HEK293 (cell line): ENCODE measurements at regions not wholly inside any gene's neighbourhood (a gene's known extent, or its start where the extent isn't known, plus 50 kb on each side); places are given as distances from the start of the nearest gene placed in this dataset.

ENCODE experiments used
- CTCF ChIA-PET: fragments of 350-600 bp; formaldehyde crosslinking; extraction: SDS; loops from one replicate; lab custom pipeline; 2021; ENCODE audit warnings: antibody characterized with exemption; lab: Yijun Ruan, JAX
- POLR2A ChIA-PET: fragments of 300-600 bp; formaldehyde crosslinking; extraction: SDS; loops from one replicate; lab custom pipeline; 2020; ENCODE audit warnings: antibody characterized with exemption, inconsistent platforms; lab: Yijun Ruan, JAX
- H3K27ac ChIP-seq: fragments of 200-500 bp; sonication (Bioruptor generic); 2 replicates; pipeline ENCODE4 v1.5.1; 2014; ENCODE audit warnings: low read depth, low read length, control low read depth, inconsistent platforms; ENCODE audit errors: extremely low read depth
- H3K36me3 ChIP-seq, 2 experiments: fragments of 200-500 bp in 1 of 2; sonication (Bioruptor generic) in 1 of 2; 1 replicate in 1 of 2; 2 replicates in 1 of 2; pipeline ENCODE4 v1.5.1; 2014 to 2017; ENCODE audit warnings: inconsistent platforms in 2 of 2, low read length in 2 of 2; ENCODE audit not compliant: control insufficient read depth in 2 of 2, insufficient read depth in 1 of 2
- H3K4me1 ChIP-seq: fragments of 200-500 bp; sonication (Bioruptor generic); 2 replicates; pipeline ENCODE4 v1.5.1; 2014; ENCODE audit warnings: mild to moderate bottlenecking, low read length, inconsistent platforms; ENCODE audit not compliant: control insufficient read depth, insufficient read depth
- H3K4me3 ChIP-seq: 2 replicates; pipeline ENCODE4 v1.5.1; 2011; ENCODE audit warnings: low read depth, mild to moderate bottlenecking, control low read depth, low read length, moderate library complexity
- H3K9me3 ChIP-seq: fragments of 200-500 bp; sonication (Bioruptor generic); 2 replicates; pipeline ENCODE4 v1.5.1; 2014; ENCODE audit warnings: low read depth, low read length, inconsistent platforms; ENCODE audit not compliant: control insufficient read depth, insufficient read depth
- FEZF1 ChIP-seq: fragments of 450-650 bp; formaldehyde crosslinking; IDR thresholded peaks from 2 replicates; pipeline ENCODE4 v1.5.1; 2016; ENCODE audit warnings: missing biosample characterization, missing genetic modification characterization
- HOXA7 ChIP-seq: sonication (generic); formaldehyde crosslinking; IDR thresholded peaks from 2 replicates; pipeline ENCODE4 v1.8.1; 2022; ENCODE audit warnings: missing genetic modification reagents, borderline replicate concordance
- KLF17 ChIP-seq: fragments of 450-650 bp; formaldehyde crosslinking; IDR thresholded peaks from 2 replicates; pipeline ENCODE4 v1.5.1; 2016; ENCODE audit warnings: missing biosample characterization, missing genetic modification characterization
- KLF8 ChIP-seq: fragments of 450-650 bp; formaldehyde crosslinking; IDR thresholded peaks from 2 replicates; pipeline ENCODE4 v1.5.1; 2016; ENCODE audit warnings: missing biosample characterization, missing genetic modification characterization
- PATZ1 ChIP-seq: fragments of 450-650 bp; formaldehyde crosslinking; IDR thresholded peaks from 2 replicates; pipeline ENCODE4 v1.5.1; 2016; ENCODE audit warnings: missing biosample characterization, missing genetic modification characterization
- PRDM1 ChIP-seq: fragments of 450-650 bp; formaldehyde crosslinking; IDR thresholded peaks from 2 replicates; pipeline ENCODE4; 2016; ENCODE audit warnings: missing biosample characterization, missing genetic modification characterization
- REPIN1 ChIP-seq: fragments of 450-650 bp; formaldehyde crosslinking; IDR thresholded peaks from 2 replicates; pipeline ENCODE4 v1.5.1; 2017; ENCODE audit warnings: missing biosample characterization, missing genetic modification characterization, low read depth
- TRIM28 ChIP-seq: IDR thresholded peaks from 2 replicates; pipeline ENCODE4 v1.6.1; 2011; ENCODE audit warnings: low read length, control low read depth, borderline replicate concordance
- ZBTB44 ChIP-seq: fragments of 450-650 bp; IDR thresholded peaks from 2 replicates; pipeline ENCODE4 v1.5.1; 2018; ENCODE audit warnings: missing biosample characterization, mild to moderate bottlenecking, missing genetic modification characterization
- ZBTB49 ChIP-seq: fragments of 450-650 bp; formaldehyde crosslinking; IDR thresholded peaks from 2 replicates; pipeline ENCODE4 v1.5.1; 2016; ENCODE audit warnings: missing biosample characterization, missing genetic modification characterization, low read depth
- ZNF140 ChIP-seq: fragments of 450-650 bp; formaldehyde crosslinking; IDR thresholded peaks from 2 replicates; pipeline ENCODE4 v1.5.1; 2016; ENCODE audit warnings: missing biosample characterization, missing genetic modification characterization
- ZNF341 ChIP-seq: fragments of 450-650 bp; formaldehyde crosslinking; IDR thresholded peaks from 2 replicates; pipeline ENCODE4; 2016; ENCODE audit warnings: low read depth, missing biosample characterization, missing genetic modification characterization
- ZNF354C ChIP-seq: fragments of 450-650 bp; formaldehyde crosslinking; IDR thresholded peaks from 2 replicates; pipeline ENCODE4 v1.5.1; 2016; ENCODE audit warnings: missing biosample characterization, missing genetic modification characterization, low read depth, borderline replicate concordance
- ZNF529 ChIP-seq: fragments of 450-650 bp; formaldehyde crosslinking; IDR thresholded peaks from 2 replicates; pipeline ENCODE4 v1.5.1; 2017; ENCODE audit warnings: missing genetic modification characterization, missing biosample characterization; ENCODE audit not compliant: insufficient replicate concordance
- ZNF558 ChIP-seq: fragments of 450-650 bp; formaldehyde crosslinking; IDR thresholded peaks from 2 replicates; pipeline ENCODE4 v1.5.1; 2016; ENCODE audit warnings: missing biosample characterization, missing genetic modification characterization
- ZNF580 ChIP-seq: fragments of 450-650 bp; formaldehyde crosslinking; IDR thresholded peaks from 2 replicates; pipeline ENCODE4 v1.5.1; 2016; ENCODE audit warnings: missing biosample characterization, missing genetic modification characterization
- ZNF645 ChIP-seq: fragments of 450-650 bp; formaldehyde crosslinking; IDR thresholded peaks from 2 replicates; pipeline ENCODE4; 2016; ENCODE audit warnings: missing biosample characterization, missing genetic modification characterization
- ZNF777 ChIP-seq: fragments of 450-650 bp; formaldehyde crosslinking; IDR thresholded peaks from 2 replicates; pipeline ENCODE4 v1.5.1; 2017; ENCODE audit warnings: missing biosample characterization, missing genetic modification characterization, borderline replicate concordance
- TF ChIP-seq, protein P1 (sequence below): fragments of 450-650 bp; formaldehyde crosslinking; IDR thresholded peaks from 2 replicates; pipeline ENCODE4 v1.5.1; 2016; ENCODE audit warnings: missing biosample characterization, missing genetic modification characterization
- TF ChIP-seq, protein P2 (sequence below): fragments of 450-650 bp; IDR thresholded peaks from 2 replicates; pipeline ENCODE4 v1.5.1; 2018; ENCODE audit warnings: missing biosample characterization, missing genetic modification characterization

GRCh38 chr18:75518007-75518406, 90.5 kb upstream of the SMIM21 start:
- Histone ChIP-seq H3K4me1 (no peaks in the 10 kb centered on the region), H3K4me3 (no peak overlapping the region), H3K9me3 (no peaks in the 10 kb centered on the region), H3K36me3 (no peaks in the 10 kb centered on the region), H3K27ac (no peak overlapping the region)
- TF ChIP-seq PRDM1 (tag by site-specific recombination): no peak
- TF ChIP-seq ZNF580: no peak
- ChIA-PET POLR2A (no interaction called here), CTCF (no interaction called here)

- Histone ChIP-seq H3K9me3 (no peaks in the 10 kb centered on the region; the same call in 1 of the 2 replicates), H3K4me1 (no peaks in the 10 kb centered on the region), H3K4me3 (no peak overlapping the region), H3K27ac (no peak overlapping the region), H3K36me3 (no peaks in the 10 kb centered on the region)
- no peak for TF ChIP-seq ZBTB44 (tag by site-specific recombination)
- TF ChIP-seq, protein P1, sequence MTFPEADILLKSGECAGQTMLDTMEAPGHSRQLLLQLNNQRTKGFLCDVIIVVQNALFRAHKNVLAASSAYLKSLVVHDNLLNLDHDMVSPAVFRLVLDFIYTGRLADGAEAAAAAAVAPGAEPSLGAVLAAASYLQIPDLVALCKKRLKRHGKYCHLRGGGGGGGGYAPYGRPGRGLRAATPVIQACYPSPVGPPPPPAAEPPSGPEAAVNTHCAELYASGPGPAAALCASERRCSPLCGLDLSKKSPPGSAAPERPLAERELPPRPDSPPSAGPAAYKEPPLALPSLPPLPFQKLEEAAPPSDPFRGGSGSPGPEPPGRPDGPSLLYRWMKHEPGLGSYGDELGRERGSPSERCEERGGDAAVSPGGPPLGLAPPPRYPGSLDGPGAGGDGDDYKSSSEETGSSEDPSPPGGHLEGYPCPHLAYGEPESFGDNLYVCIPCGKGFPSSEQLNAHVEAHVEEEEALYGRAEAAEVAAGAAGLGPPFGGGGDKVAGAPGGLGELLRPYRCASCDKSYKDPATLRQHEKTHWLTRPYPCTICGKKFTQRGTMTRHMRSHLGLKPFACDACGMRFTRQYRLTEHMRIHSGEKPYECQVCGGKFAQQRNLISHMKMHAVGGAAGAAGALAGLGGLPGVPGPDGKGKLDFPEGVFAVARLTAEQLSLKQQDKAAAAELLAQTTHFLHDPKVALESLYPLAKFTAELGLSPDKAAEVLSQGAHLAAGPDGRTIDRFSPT (tag by site-specific recombination): no peak
- TF ChIP-seq ZNF341 (tag by site-specific recombination): no peak
- no peak for TF ChIP-seq FEZF1
- TF ChIP-seq KLF8 (tag by site-specific recombination): no peak
- TF ChIP-seq ZNF777: no peak
- TF ChIP-seq ZNF645: no peak
- TF ChIP-seq ZNF529 (tag by site-specific recombination): no peak
- POLR2A ChIA-PET: no interaction called here
- CTCF ChIA-PET: no interaction called here
These were observed 89.8 kb upstream of the SMIM21 start for GRCh38 chr18:75517286-75517685.

- H3K4me1 ChIP-seq: no peaks in the 10 kb centered on the region
- CTCF ChIA-PET: interaction anchor here (0.6 kb wide), 1 partner anchor 22 kb away, joined by 3 read pairs; no protein-coding TSS in a partner anchor
- no peaks in the 10 kb centered on the region for H3K36me3 ChIP-seq
- no peak overlapping the region for H3K4me3 ChIP-seq
- POLR2A ChIA-PET: no interaction called here
- H3K9me3 ChIP-seq: no peaks in the 10 kb centered on the region; the same call in 1 of the 2 replicates
- H3K27ac ChIP-seq: no peak overlapping the region
- TF ChIP-seq, protein P2, sequence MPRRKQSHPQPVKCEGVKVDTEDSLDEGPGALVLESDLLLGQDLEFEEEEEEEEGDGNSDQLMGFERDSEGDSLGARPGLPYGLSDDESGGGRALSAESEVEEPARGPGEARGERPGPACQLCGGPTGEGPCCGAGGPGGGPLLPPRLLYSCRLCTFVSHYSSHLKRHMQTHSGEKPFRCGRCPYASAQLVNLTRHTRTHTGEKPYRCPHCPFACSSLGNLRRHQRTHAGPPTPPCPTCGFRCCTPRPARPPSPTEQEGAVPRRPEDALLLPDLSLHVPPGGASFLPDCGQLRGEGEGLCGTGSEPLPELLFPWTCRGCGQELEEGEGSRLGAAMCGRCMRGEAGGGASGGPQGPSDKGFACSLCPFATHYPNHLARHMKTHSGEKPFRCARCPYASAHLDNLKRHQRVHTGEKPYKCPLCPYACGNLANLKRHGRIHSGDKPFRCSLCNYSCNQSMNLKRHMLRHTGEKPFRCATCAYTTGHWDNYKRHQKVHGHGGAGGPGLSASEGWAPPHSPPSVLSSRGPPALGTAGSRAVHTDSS (tag by site-specific recombination): no peak
- no peak for TF ChIP-seq REPIN1 (tag by site-specific recombination)
- no peak for TF ChIP-seq ZNF558
- TF ChIP-seq HOXA7 (CRISPR knock-in tag): no peak
- TF ChIP-seq TRIM28: no peak
- TF ChIP-seq PATZ1 (tag by site-specific recombination): no peak
- no peak for TF ChIP-seq KLF17 (tag by site-specific recombination)
- TF ChIP-seq ZNF140 (tag by site-specific recombination): no peak
- no peak for TF ChIP-seq ZBTB49 (tag by site-specific recombination)
- TF ChIP-seq ZNF354C (tag by site-specific recombination): no peak
These were observed 80.1 kb upstream of the SMIM21 start for GRCh38 chr18:75507636-75508035.
